Neural cell (in vitro differentiated cells): ENCODE measurements at regions not wholly inside any gene's neighbourhood (a gene's known extent, or its start where the extent isn't known, plus 50 kb on each side); places are given as distances from the start of the nearest gene placed in this dataset.

Experiments
- H2AFZ ChIP-seq: fragments of 200-600, 300-800 bp; sonication (generic), shearing (Covaris generic); 2 replicates; pipeline ENCODE4 v1.6.0; 2014; ENCODE audit warnings: low read depth, mild to moderate bottlenecking, antibody characterized with exemption, low read length, moderate library complexity
- H3F3A ChIP-seq: fragments of 200-600 bp; shearing (Covaris generic); 2 replicates; pipeline ENCODE4 v1.6.1; 2016; ENCODE audit warnings: mild to moderate bottlenecking, moderate library complexity, mixed read lengths, antibody characterized with exemption, low read length; ENCODE audit not compliant: insufficient read depth, poor library complexity, severe bottlenecking
- H3K27ac ChIP-seq: fragments of 200-600, 300-800 bp; sonication (generic), shearing (Covaris generic); 2 replicates; pipeline ENCODE4 v1.5.1; 2014; ENCODE audit warnings: mild to moderate bottlenecking, low read length, moderate library complexity
- H3K27me3 ChIP-seq: fragments of 300-800, 200-600 bp; sonication (generic), shearing (Covaris generic); 2 replicates; pipeline ENCODE4 v1.6.0; 2014; ENCODE audit warnings: mild to moderate bottlenecking, low read depth, low read length, moderate library complexity; ENCODE audit not compliant: insufficient read depth
- H3K36me3 ChIP-seq: fragments of 300-800, 200-600 bp; sonication (generic), shearing (Covaris generic); 2 replicates; pipeline ENCODE4 v1.5.1; 2014; ENCODE audit warnings: mild to moderate bottlenecking, antibody characterized with exemption, low read length, moderate library complexity; ENCODE audit not compliant: insufficient read depth
- H3K4me2 ChIP-seq: fragments of 300-800, 200-600 bp; sonication (generic), shearing (Covaris generic); 2 replicates; pipeline ENCODE4 v1.6.0; 2014; ENCODE audit warnings: mild to moderate bottlenecking, low read length
- H3K4me3 ChIP-seq: fragments of 300-800, 200-600 bp; sonication (generic), shearing (Covaris generic); 2 replicates; pipeline ENCODE4 v1.5.1; 2014; ENCODE audit warnings: mild to moderate bottlenecking, low read length, moderate library complexity
- H3K79me2 ChIP-seq: fragments of 200-600 bp; shearing (Covaris generic); replicated peaks from 2 replicates; pipeline ENCODE4 v1.6.0; 2014; ENCODE audit warnings: mild to moderate bottlenecking, low read length, moderate library complexity; ENCODE audit not compliant: insufficient read depth
- H3K9ac ChIP-seq: fragments of 300-800, 200-600 bp; sonication (generic), shearing (Covaris generic); 2 replicates; pipeline ENCODE4 v1.6.1; 2016; ENCODE audit warnings: mild to moderate bottlenecking, low read length, mixed read lengths
- H3K9me2 ChIP-seq: fragments of 200-600 bp; shearing (Covaris generic); 2 replicates; pipeline ENCODE4 v1.6.1; 2016; ENCODE audit warnings: mild to moderate bottlenecking, low read length, mixed read lengths; ENCODE audit not compliant: insufficient read depth
- H3K9me3 ChIP-seq: fragments of 200-600, 300-800 bp; sonication (generic), shearing (Covaris generic); 2 replicates; pipeline ENCODE4 v1.6.1; 2016; ENCODE audit warnings: mild to moderate bottlenecking, mixed run types, low read length, moderate library complexity, mixed read lengths
- H4K20me1 ChIP-seq: fragments of 200-600 bp; shearing (Covaris generic); 2 replicates; pipeline ENCODE4 v1.6.1; 2016; ENCODE audit warnings: mild to moderate bottlenecking, mixed run types; ENCODE audit not compliant: insufficient read depth
- EP300 ChIP-seq: fragments of 450-650 bp; conservative IDR thresholded peaks from 2 replicates; pipeline ENCODE4 v1.6.1; 2014; ENCODE audit warnings: antibody characterized with exemption, mild to moderate bottlenecking, moderate library complexity; ENCODE audit not compliant: poor library complexity, severe bottlenecking
- EZH2 ChIP-seq: fragments of 200-600, 300-800 bp; shearing (Covaris generic), sonication (generic); IDR thresholded peaks from 2 replicates; pipeline ENCODE4 v1.6.1; 2014; ENCODE audit warnings: antibody characterized with exemption, low read length, borderline replicate concordance, mild to moderate bottlenecking; ENCODE audit not compliant: insufficient read depth, poor library complexity, severe bottlenecking
- MXI1 ChIP-seq: fragments of 450-650 bp; conservative IDR thresholded peaks from 2 replicates; pipeline ENCODE4 v1.6.1; 2014; ENCODE audit warnings: antibody characterized with exemption, mild to moderate bottlenecking; ENCODE audit not compliant: poor library complexity, severe bottlenecking
- POLR2AphosphoS5 ChIP-seq: IDR thresholded peaks from 2 replicates; pipeline ENCODE4 v1.6.1; 2012
- RAD21 ChIP-seq: fragments of 450-650 bp; conservative IDR thresholded peaks from 2 replicates; pipeline ENCODE4 v1.6.1; 2014; ENCODE audit warnings: antibody characterized with exemption, mild to moderate bottlenecking, moderate library complexity
- SMC3 ChIP-seq: fragments of 450-650 bp; conservative IDR thresholded peaks from 2 replicates; pipeline ENCODE4 v1.6.1; 2014; ENCODE audit warnings: antibody characterized with exemption, mild to moderate bottlenecking, moderate library complexity; ENCODE audit not compliant: poor library complexity
- TAF1 ChIP-seq: IDR thresholded peaks from 2 replicates; pipeline ENCODE4 v1.6.1; 2012; ENCODE audit warnings: low read depth
- TF ChIP-seq, protein P1 (sequence below): IDR thresholded peaks from 2 replicates; pipeline ENCODE4 v1.6.1; 2012; ENCODE audit warnings: borderline replicate concordance
- TF ChIP-seq, protein P2 (sequence below): fragments of 450-650 bp; IDR thresholded peaks from 2 replicates; pipeline ENCODE4 v1.5.1; 2014; ENCODE audit warnings: antibody characterized with exemption, mild to moderate bottlenecking, moderate library complexity; ENCODE audit not compliant: poor library complexity, severe bottlenecking

DNA sequence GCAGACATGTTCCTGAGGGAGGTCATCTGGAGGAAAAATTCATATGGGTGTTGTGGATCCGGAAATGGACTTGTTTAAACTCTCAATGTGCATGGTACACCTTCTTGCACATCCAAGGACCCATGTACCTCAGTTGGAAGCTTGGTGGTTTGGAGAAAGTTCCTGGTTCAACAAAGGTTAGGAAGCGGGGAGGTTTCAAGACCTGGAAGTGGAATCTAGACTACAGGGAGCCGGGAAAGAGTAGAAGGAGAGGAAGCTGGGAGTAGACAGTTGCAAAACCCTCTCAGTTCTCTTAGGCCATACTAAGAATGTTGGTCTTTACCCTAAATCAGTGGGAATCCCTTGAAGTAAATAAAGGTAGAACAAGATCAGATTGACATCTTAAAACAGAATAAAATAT, 209.8 kb upstream of the SPOPL start:
- H3K27ac ChIP-seq = no peak overlapping the region
- H3F3A ChIP-seq = no peaks in the 10 kb centered on the region
- no peak for TF ChIP-seq TAF1
- no peak for TF ChIP-seq EP300
- no peak for TF ChIP-seq SMC3
- no peak for TF ChIP-seq MXI1
- TF ChIP-seq, protein P1, sequence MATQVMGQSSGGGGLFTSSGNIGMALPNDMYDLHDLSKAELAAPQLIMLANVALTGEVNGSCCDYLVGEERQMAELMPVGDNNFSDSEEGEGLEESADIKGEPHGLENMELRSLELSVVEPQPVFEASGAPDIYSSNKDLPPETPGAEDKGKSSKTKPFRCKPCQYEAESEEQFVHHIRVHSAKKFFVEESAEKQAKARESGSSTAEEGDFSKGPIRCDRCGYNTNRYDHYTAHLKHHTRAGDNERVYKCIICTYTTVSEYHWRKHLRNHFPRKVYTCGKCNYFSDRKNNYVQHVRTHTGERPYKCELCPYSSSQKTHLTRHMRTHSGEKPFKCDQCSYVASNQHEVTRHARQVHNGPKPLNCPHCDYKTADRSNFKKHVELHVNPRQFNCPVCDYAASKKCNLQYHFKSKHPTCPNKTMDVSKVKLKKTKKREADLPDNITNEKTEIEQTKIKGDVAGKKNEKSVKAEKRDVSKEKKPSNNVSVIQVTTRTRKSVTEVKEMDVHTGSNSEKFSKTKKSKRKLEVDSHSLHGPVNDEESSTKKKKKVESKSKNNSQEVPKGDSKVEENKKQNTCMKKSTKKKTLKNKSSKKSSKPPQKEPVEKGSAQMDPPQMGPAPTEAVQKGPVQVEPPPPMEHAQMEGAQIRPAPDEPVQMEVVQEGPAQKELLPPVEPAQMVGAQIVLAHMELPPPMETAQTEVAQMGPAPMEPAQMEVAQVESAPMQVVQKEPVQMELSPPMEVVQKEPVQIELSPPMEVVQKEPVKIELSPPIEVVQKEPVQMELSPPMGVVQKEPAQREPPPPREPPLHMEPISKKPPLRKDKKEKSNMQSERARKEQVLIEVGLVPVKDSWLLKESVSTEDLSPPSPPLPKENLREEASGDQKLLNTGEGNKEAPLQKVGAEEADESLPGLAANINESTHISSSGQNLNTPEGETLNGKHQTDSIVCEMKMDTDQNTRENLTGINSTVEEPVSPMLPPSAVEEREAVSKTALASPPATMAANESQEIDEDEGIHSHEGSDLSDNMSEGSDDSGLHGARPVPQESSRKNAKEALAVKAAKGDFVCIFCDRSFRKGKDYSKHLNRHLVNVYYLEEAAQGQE = no peak
- TF ChIP-seq, protein P2, sequence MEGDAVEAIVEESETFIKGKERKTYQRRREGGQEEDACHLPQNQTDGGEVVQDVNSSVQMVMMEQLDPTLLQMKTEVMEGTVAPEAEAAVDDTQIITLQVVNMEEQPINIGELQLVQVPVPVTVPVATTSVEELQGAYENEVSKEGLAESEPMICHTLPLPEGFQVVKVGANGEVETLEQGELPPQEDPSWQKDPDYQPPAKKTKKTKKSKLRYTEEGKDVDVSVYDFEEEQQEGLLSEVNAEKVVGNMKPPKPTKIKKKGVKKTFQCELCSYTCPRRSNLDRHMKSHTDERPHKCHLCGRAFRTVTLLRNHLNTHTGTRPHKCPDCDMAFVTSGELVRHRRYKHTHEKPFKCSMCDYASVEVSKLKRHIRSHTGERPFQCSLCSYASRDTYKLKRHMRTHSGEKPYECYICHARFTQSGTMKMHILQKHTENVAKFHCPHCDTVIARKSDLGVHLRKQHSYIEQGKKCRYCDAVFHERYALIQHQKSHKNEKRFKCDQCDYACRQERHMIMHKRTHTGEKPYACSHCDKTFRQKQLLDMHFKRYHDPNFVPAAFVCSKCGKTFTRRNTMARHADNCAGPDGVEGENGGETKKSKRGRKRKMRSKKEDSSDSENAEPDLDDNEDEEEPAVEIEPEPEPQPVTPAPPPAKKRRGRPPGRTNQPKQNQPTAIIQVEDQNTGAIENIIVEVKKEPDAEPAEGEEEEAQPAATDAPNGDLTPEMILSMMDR = no peak
- no peak for TF ChIP-seq EZH2
- TF ChIP-seq POLR2AphosphoS5 = no peak
- TF ChIP-seq RAD21 = no peak
- H3K9me2 ChIP-seq = no peaks in the 10 kb centered on the region
- no peaks in the 10 kb centered on the region for H3K36me3 ChIP-seq
- no peak overlapping the region for H3K4me3 ChIP-seq
- H2AFZ ChIP-seq = no peak overlapping the region
- H4K20me1 ChIP-seq = no peaks in the 10 kb centered on the region
- no peaks in the 10 kb centered on the region for H3K9me3 ChIP-seq
- no peaks in the 10 kb centered on the region for H3K79me2 ChIP-seq
- H3K4me2 ChIP-seq = no peak overlapping the region
- no peak overlapping the region for H3K9ac ChIP-seq
- no peaks in the 10 kb centered on the region for H3K27me3 ChIP-seq

DNA sequence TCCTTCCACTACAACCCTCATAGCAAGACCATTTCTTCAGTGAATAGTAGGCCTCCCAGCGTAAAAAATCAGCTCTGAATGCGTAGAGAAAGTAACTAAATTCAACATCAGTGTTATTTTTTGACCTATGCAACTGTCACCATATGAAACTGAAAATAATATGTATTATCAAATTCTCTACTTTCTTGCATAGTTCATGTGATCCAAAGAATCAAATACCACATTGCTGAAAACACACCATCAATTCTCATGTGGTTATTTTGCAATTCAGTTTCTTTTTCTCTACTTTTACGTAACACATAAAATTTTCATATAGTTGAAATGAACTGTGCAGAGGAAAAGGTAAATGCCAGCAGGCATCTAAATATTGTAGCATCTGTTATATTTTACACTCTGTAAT, 208.5 kb upstream of the SPOPL start:
- H3K4me2 ChIP-seq = no peak overlapping the region
- H2AFZ ChIP-seq = no peak overlapping the region
- H3K9me3 ChIP-seq = no peaks in the 10 kb centered on the region
- H3K27me3 ChIP-seq = no peaks in the 10 kb centered on the region
- no peaks in the 10 kb centered on the region for H4K20me1 ChIP-seq
- no peaks in the 10 kb centered on the region for H3F3A ChIP-seq
- no peaks in the 10 kb centered on the region for H3K79me2 ChIP-seq
- no peak overlapping the region for H3K4me3 ChIP-seq
- no peak overlapping the region for H3K27ac ChIP-seq
- TF ChIP-seq, protein P1 = no peak
- TF ChIP-seq TAF1 = no peak
- no peak for TF ChIP-seq EZH2
- no peak for TF ChIP-seq RAD21
- TF ChIP-seq MXI1 = no peak
- no peak for TF ChIP-seq EP300
- TF ChIP-seq, protein P2 = no peak
- no peaks in the 10 kb centered on the region for H3K36me3 ChIP-seq
- H3K9me2 ChIP-seq = no peaks in the 10 kb centered on the region
- no peak overlapping the region for H3K9ac ChIP-seq
